AG08395 (cell line): ENCODE measurements at regions not wholly inside any gene's neighbourhood (a gene's known extent, or its start where the extent isn't known, plus 50 kb on each side); places are given as distances from the start of the nearest gene placed in this dataset.

Source experiments
- DNase-seq: peaks from one replicate; pipeline ENCODE4 v3.0.0; 2012; ENCODE audit warnings: mixed read lengths, low spot score

- peak; percentile 62 for DNase-seq
Measured at GRCh38 chr14:71467361-71467811, 464.8 kb upstream of the RGS6 start.

- DNase-seq: no peak
Measured at GRCh38 chr14:71468701-71469100, 463.5 kb upstream of the RGS6 start.

GRCh38 chr14:71469643-71470335 lies 462.4 kb upstream of the RGS6 start:
- no peak for DNase-seq

- DNase-seq: no peak
Measured at GRCh38 chr14:71471634-71472355, 460.4 kb upstream of the RGS6 start.

GRCh38 chr14:71472356-71473340 lies 459.6 kb upstream of the RGS6 start:
- DNase-seq: peak; percentile 31

GRCh38 chr14:71473843-71474242 lies 458.4 kb upstream of the RGS6 start:
- no peak for DNase-seq

- no peak for DNase-seq
Measured at GRCh38 chr14:71474301-71475265, 457.6 kb upstream of the RGS6 start.

- no peak for DNase-seq
Measured at GRCh38 chr14:71475916-71476315, 456.3 kb upstream of the RGS6 start.

- peak; percentile 43 for DNase-seq
Measured at GRCh38 chr14:71478542-71478941, 453.7 kb upstream of the RGS6 start.

GRCh38 chr14:71481021-71481654 lies 451.1 kb upstream of the RGS6 start:
- no peak for DNase-seq

GRCh38 chr14:71482671-71483070 lies 449.6 kb upstream of the RGS6 start:
- no peak for DNase-seq

- DNase-seq: no peak
Measured at GRCh38 chr14:71483154-71483553, 449.1 kb upstream of the RGS6 start.

- no peak for DNase-seq
Measured at GRCh38 chr14:71485833-71486232, 446.4 kb upstream of the RGS6 start.

GRCh38 chr14:71486279-71486678 lies 445.9 kb upstream of the RGS6 start:
- DNase-seq: no peak

- no peak for DNase-seq
Measured at GRCh38 chr14:71487449-71487848, 444.8 kb upstream of the RGS6 start.

- DNase-seq: no peak
Measured at GRCh38 chr14:71487941-71488340, 444.3 kb upstream of the RGS6 start.

- DNase-seq: peak; percentile 36
Measured at GRCh38 chr14:71488703-71489191, 443.5 kb upstream of the RGS6 start.

- DNase-seq: no peak
Measured at GRCh38 chr14:71489742-71490141, 442.5 kb upstream of the RGS6 start.

- DNase-seq: no peak
Measured at GRCh38 chr14:71491931-71492330, 440.3 kb upstream of the RGS6 start.

- no peak for DNase-seq
Measured at GRCh38 chr14:71492346-71492745, 439.9 kb upstream of the RGS6 start.
